OCI-M2 (cell line): ENCODE measurements at regions not wholly inside any gene's neighbourhood (a gene's known extent, or its start where the extent isn't known, plus 50 kb on each side); places are given as distances from the start of the nearest gene placed in this dataset.

Experiments used
- DNase-seq: peaks from one replicate; lab custom pipeline; 2025; ENCODE audit not compliant: unreplicated experiment; lab: John Stamatoyannopoulos, UW

GRCh38 chr14:99041820-99042174 is 230.2 kb downstream of the BCL11B start:
- no peak for DNase-seq

GRCh38 chr14:99042381-99043266 is 229.4 kb downstream of the BCL11B start:
- no peak for DNase-seq

DNA sequence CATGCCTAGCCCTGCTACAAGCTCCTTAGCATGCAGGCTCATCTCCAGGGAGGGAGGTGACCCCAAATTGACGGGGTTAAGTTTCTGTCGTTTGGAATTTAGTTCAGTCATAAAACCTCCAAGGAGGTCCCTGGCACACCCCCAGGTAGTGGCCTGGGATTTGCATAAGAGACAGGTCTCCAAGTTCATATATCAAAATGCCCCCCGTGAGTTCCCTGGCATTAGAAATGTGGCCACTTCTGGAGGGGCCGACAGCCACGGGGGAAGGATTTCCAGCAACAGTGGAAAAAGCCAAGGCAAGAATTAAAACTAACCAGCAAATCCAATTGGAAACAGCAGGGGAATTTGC is 228.8 kb downstream of the BCL11B start:
- DNase-seq: no peak

GRCh38 chr14:99043756-99044155 is 228.2 kb downstream of the BCL11B start:
- no peak for DNase-seq

DNA sequence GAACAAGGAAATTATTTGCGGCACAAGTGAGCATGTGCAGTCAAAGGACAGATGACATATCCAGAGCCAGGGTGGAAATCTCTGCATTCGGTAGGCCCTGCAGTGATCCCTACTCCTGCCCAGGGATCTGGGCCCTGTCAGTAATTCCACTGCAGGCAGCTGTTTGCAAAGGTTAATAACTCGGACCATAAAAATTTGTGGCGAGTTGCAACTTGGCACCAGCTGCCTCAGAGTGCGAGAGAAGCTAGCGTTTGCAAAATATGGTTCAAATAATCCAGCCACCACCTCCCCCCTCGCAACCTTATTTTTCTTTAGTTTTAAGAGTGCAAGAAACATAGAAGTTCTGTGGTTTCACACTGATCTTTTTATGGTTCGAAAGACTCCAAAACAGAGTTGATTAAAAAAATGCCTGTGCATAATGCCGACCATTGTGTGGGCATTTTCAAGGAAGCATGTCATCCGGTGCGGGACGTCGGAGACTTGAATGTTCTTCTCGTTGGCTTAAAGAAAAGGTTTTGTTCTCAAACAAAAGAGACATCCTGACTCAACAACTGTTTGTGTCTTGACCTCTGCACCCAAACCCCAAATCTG is 224.5 kb downstream of the BCL11B start:
- DNase-seq: no peak

DNA sequence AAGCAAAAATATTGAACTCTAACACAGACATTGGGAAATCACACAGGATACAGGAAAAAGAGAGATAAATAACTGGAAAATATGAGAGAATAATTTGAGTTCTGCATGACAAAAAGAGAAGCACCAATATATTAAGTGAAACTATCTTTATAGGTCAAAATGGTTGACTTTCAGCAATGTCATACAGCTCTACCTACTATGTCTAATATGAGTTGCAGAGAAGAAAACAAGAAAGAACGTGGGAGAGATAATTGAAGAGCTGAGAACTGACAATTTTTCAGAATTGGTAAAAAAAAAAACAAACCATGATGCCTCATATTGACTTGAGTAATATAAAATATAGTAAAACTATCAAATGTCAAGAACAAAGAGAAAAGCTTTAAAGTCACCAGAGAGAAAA is 221.7 kb downstream of the BCL11B start:
- DNase-seq: no peak

DNA sequence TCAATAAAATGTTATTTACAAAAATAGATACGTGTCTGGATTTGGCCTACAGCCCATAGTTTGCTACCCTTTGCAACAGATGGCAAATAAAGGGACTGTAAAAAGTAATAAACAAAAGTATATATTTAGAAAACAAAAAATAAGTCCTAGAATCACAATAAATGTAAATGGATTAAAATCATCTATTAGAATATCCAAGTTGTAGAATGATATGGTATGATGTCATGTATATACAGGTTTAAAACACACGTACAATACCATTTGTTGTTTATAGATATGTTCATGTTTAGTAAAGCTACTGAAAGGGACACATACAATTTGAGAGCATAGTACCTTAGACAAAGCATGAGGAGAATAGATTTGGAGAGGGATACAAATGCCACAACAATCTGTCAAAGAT is 219.5 kb downstream of the BCL11B start:
- no peak for DNase-seq

DNA sequence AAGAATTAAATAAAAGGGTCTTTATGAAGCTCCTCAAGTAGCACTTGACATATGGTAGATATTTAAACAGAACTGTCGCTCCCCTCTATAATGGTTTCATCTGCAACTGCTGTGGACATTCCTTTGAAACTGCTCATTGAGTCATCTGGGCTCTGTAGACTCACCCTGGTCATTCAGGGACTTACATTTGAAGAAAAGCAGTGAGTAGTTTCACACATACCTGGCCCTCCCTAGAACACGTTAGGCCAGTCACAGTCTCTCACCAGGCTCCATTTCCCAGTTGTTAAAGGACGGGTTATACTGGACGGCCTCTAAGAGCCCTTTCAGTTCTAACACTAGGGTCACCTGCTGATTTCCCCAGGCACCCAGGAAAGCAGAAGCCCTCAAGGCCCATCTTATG is 217.0 kb downstream of the BCL11B start:
- no peak for DNase-seq

GRCh38 chr14:99055816-99056215 is 216.2 kb downstream of the BCL11B start:
- no peak for DNase-seq

DNA sequence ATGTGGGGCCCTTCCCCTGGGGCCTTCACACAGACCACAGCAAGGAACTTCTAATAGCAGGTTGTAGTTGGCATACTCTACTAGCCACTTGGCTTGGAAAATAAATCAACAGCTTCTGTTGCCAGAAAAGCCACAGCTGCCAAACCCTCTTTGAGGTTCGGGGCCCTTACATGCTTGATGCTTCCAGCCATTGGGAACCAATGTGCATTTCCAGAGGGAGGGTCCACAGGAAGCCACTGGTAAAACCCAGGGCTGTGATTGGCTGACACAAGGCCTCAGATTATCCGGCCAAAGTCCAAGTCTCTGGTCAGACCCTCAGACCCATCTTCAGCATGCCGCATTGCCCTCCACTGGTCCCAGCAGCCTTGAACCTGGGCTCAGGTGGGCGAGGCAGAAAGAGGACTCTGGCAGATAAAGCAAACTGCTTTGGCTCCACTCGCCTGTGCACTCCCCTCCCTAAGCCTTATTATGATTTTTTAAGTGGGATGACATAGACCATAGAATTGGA is 214.4 kb downstream of the BCL11B start:
- no peak for DNase-seq

GRCh38 chr14:99058542-99058941 is 213.5 kb downstream of the BCL11B start:
- DNase-seq: no peak

DNA sequence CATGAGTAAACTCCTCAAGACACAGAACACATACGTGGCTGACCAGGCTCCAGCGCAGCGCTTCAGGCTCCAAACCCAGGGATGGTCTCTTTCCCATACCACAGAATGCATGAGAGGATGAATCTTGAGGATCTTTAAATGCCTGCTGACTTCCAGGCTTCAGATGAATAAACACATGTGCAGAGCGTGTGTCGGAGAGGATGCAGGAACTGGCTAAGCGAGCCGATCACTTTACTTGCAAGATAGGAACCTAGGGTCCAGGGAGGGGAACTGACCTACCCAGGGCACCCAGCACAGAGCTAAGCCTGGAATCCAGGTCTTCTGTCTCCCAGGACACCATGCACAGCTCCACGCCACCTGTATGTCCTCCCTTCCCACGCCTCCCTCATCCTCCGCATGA is 209.8 kb downstream of the BCL11B start:
- no peak for DNase-seq

DNA sequence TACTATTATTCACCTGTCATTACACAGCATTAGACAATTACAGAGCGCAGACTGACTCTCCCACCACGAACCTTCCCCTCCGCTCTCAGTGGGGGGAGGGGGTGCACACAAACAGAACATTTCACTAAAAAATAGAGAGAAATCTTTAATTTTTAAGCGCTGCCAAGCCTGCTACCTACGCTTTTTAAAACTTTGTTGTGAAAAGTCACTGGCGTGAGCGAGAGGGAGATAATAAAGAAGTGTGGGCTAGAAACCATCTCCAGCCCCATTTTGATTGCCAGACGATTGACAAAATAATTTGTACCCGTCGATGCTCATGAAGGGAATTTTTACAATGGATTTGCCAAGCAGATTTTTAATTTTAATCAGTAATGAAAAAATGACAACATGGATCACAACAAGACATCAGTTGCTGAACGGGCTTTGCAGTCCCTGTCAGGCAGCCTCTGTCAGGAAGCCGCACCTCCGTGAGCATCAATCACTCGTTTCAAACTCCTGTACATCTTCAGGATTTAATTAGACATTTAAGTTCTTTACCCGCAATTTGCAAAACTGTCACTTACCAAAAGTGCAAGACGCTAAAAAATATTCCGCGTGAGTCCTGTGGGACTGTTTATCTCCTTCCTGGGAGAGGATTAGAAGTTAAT is 209.1 kb downstream of the BCL11B start:
- DNase-seq: no peak

DNA sequence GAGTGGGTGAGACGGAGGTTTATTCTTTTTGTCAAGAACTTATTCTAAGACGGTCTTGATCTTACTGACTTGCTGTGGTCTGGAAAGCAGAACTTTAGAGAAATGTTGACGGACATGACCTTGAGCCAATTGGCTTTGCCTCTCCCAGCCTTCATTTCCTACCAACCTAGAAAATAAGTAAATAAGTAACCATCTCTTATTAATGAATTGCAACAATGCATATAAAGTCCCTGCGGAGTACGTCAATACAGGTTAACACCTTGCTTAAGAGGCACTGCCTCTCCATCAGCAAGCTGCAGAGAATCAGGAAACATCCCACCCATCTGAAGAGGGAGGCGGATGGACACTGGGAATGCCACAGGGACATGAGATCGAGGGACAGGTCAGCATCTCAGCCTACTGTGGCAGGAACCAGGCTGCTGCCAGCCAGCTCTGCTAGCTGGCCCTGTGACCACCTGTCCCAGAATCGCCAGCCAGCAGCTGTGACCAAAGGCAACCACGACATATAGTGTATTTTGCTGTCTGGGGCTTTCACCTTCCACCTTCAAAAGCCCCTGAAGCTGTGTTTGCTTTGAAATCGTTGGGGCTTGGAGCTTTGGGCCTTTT is 208.3 kb downstream of the BCL11B start:
- DNase-seq: no peak

- DNase-seq: no peak
These were observed 207.6 kb downstream of the BCL11B start for GRCh38 chr14:99064262-99064954.

- DNase-seq: no peak
These were observed 206.4 kb downstream of the BCL11B start for GRCh38 chr14:99065551-99065950.

GRCh38 chr14:99066378-99066777 is 205.6 kb downstream of the BCL11B start:
- DNase-seq: no peak

GRCh38 chr14:99067141-99067920 is 204.7 kb downstream of the BCL11B start:
- DNase-seq: no peak

DNA sequence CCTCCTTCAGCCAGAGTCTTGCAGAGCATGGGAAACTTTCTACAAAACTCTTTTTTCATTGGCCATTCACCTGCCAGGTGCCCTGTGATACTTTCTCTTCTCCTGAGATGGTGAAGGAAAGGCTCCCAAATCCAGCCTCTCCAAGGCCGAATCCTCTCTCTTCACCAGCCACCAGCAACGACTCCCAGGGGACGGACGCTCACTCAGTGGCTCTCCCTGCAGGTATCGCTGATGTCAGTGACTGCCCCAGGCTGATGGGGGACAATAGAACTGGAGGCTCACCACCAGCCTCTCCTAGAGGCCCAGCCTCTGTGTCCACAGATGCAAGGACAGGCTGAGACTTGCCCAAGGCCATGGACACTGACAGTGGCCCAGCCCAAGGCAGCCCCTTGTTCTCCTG is 204.1 kb downstream of the BCL11B start:
- no peak for DNase-seq

DNA sequence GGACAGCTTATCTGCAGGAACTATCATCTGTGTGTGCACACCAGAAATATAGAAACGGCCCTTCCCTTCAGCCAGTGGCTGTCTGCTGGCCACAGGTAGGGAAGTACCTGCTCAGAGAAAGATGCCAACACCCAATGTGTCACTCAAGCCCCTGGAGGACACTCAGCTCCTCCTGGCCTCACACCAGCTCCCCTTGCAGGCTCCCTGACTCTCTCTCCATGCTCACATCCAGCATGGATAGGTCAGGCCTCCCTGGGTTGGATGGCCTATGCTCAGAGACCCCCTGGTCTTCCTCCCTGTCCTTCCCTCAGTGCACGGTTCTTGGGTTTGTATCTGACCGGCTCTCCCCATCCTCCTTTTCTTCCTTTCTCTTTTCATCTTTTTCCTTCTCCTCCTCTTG is 202.1 kb downstream of the BCL11B start:
- no peak for DNase-seq
